GM21619 (cell line): ENCODE measurements at regions not wholly inside any gene's neighbourhood (a gene's known extent, or its start where the extent isn't known, plus 50 kb on each side); places are given as distances from the start of the nearest gene placed in this dataset.
A peak's percentile ranks its signal among the peaks of the same experiment; 100 is the strongest.

Experiments
- ATAC-seq: cut with Tn5 transposase; IDR thresholded peaks from one replicate; pipeline ENCODE4 v1.9.1; 2021; ENCODE audit not compliant: unreplicated experiment

- no peak for ATAC-seq
These were observed 224.1 kb upstream of the ARHGAP24 start for GRCh38 chr4:85250852-85251251.

GRCh38 chr4:85257817-85258370 is 217.1 kb upstream of the ARHGAP24 start:
- ATAC-seq = no peak

- no peak for ATAC-seq
These were observed 214.9 kb upstream of the ARHGAP24 start for GRCh38 chr4:85260064-85260463.

- ATAC-seq = no peak
These were observed 209.7 kb upstream of the ARHGAP24 start for GRCh38 chr4:85265234-85265633.

- ATAC-seq = no peak
These were observed 206.8 kb upstream of the ARHGAP24 start for GRCh38 chr4:85268188-85268587.

- ATAC-seq = no peak
These were observed 206.0 kb upstream of the ARHGAP24 start for GRCh38 chr4:85268961-85269360.

GRCh38 chr4:85274955-85275354 is 200.0 kb upstream of the ARHGAP24 start:
- ATAC-seq = no peak

GRCh38 chr4:85280963-85281362 is 194.0 kb upstream of the ARHGAP24 start:
- ATAC-seq = no peak

GRCh38 chr4:85291226-85291625 is 183.7 kb upstream of the ARHGAP24 start:
- no peak for ATAC-seq

GRCh38 chr4:85298037-85298436 is 176.9 kb upstream of the ARHGAP24 start:
- ATAC-seq = no peak

GRCh38 chr4:85302193-85302736 is 172.7 kb upstream of the ARHGAP24 start:
- ATAC-seq = no peak

- ATAC-seq = no peak
These were observed 172.2 kb upstream of the ARHGAP24 start for GRCh38 chr4:85302756-85303155.

- no peak for ATAC-seq
These were observed 156.5 kb upstream of the ARHGAP24 start for GRCh38 chr4:85318415-85318814.

- no peak for ATAC-seq
These were observed 116.1 kb upstream of the ARHGAP24 start for GRCh38 chr4:85358831-85359230.

GRCh38 chr4:85362550-85362949 is 112.4 kb upstream of the ARHGAP24 start:
- no peak for ATAC-seq

GRCh38 chr4:85367815-85368214 is 107.1 kb upstream of the ARHGAP24 start:
- ATAC-seq = no peak

- ATAC-seq = no peak
These were observed 106.7 kb upstream of the ARHGAP24 start for GRCh38 chr4:85368240-85368639.

- ATAC-seq = no peak
These were observed 106.0 kb upstream of the ARHGAP24 start for GRCh38 chr4:85368932-85369331.

GRCh38 chr4:85369703-85370380 is 105.1 kb upstream of the ARHGAP24 start:
- no peak for ATAC-seq

- ATAC-seq = peak; percentile 85
These were observed 104.4 kb upstream of the ARHGAP24 start for GRCh38 chr4:85370400-85371032.

GRCh38 chr4:85372966-85373365 is 102.0 kb upstream of the ARHGAP24 start:
- ATAC-seq = no peak

- ATAC-seq = no peak
These were observed 98.7 kb upstream of the ARHGAP24 start for GRCh38 chr4:85376285-85376684.
